CD4-positive, alpha-beta T cell (primary cell): ENCODE measurements at regions not wholly inside any gene's neighbourhood (a gene's known extent, or its start where the extent isn't known, plus 50 kb on each side); places are given as distances from the start of the nearest gene placed in this dataset.

ENCODE experiments used
- ATAC-seq: fragments of 200-7000 bp; cut with Tn5 transposase; one replicate; pipeline ENCODE4 v1.10.0; 2022; ENCODE audit warnings: mild to moderate bottlenecking; ENCODE audit not compliant: poor library complexity
- CTCF ChIA-PET: fragments of 350-600 bp; sonication (Branson Sonifier 250); formaldehyde crosslinking; loops from one replicate; lab custom pipeline; 2021; ENCODE audit warnings: antibody characterized with exemption, inconsistent platforms; lab: Charles Lee
- POLR2A ChIA-PET: fragments of 350-600 bp; sonication (Branson Sonifier 250); formaldehyde crosslinking; loops from one replicate; lab custom pipeline; 2021; ENCODE audit warnings: antibody characterized with exemption, inconsistent platforms; lab: Charles Lee
- DNase-seq, 14 experiments: peaks; one replicate each; pipeline ENCODE4 v3.0.0-alpha.2; 2013 to 2020; ENCODE audit warnings: mixed read lengths in 2 of 14
- H3K27ac ChIP-seq, 2 donors: one replicate each; pipeline versions ENCODE4 v1.5.1 to v1.7.0; 2013; ENCODE audit warnings: low read length in 2 of 2, low read depth in 1 of 2, mild to moderate bottlenecking in 1 of 2
- H3K27me3 ChIP-seq, 2 experiments: 1 replicate in 1 of 2; 2 replicates in 1 of 2; pipeline versions ENCODE4 v1.6.1 to v1.7.0; 2013; ENCODE audit warnings: low read length in 2 of 2, control low read depth in 1 of 2, mild to moderate bottlenecking in 1 of 2, moderate library complexity in 1 of 2; ENCODE audit not compliant: insufficient read depth in 2 of 2, control insufficient read depth in 1 of 2
- H3K36me3 ChIP-seq: one replicate; pipeline ENCODE4 v1.6.1; 2013; ENCODE audit warnings: low read length, control low read depth; ENCODE audit not compliant: insufficient read depth
- H3K4me1 ChIP-seq: one replicate; pipeline ENCODE4 v1.6.1; 2013; ENCODE audit warnings: low read length, control low read depth; ENCODE audit not compliant: insufficient read depth
- H3K4me3 ChIP-seq: one replicate; pipeline ENCODE4 v1.5.1; 2013; ENCODE audit warnings: mild to moderate bottlenecking, low read length, moderate library complexity
- H3K9me3 ChIP-seq, 2 experiments: 1 replicate in 1 of 2; 2 replicates in 1 of 2; pipeline versions ENCODE4 v1.6.1 to v1.7.0; 2013; ENCODE audit warnings: low read length in 2 of 2, mild to moderate bottlenecking in 2 of 2, control low read depth in 1 of 2, moderate library complexity in 1 of 2; ENCODE audit not compliant: control insufficient read depth in 1 of 2, insufficient read depth in 1 of 2
- H3K27ac Mint-ChIP-seq: one replicate; pipeline ENCODE4 v1.8.0; 2020; ENCODE audit warnings: mixed read lengths
- H3K27me3 Mint-ChIP-seq: one replicate; pipeline ENCODE4 v1.8.0; 2021; ENCODE audit warnings: mixed read lengths
- H3K36me3 Mint-ChIP-seq: one replicate; pipeline ENCODE4 v1.8.0; 2021; ENCODE audit warnings: low read depth, mixed read lengths
- H3K4me1 Mint-ChIP-seq: one replicate; pipeline ENCODE4 v1.8.0; 2021; ENCODE audit warnings: low read depth, mixed read lengths
- H3K4me3 Mint-ChIP-seq: one replicate; pipeline ENCODE4 v1.8.0; 2020; ENCODE audit warnings: mild to moderate bottlenecking, mixed read lengths
- H3K9me3 Mint-ChIP-seq: one replicate; pipeline ENCODE4 v1.8.0; 2020; ENCODE audit warnings: mixed read lengths
- CTCF ChIP-seq: fragments of 200-600 bp; IDR thresholded peaks from one replicate; pipeline ENCODE4 v1.8.0; 2022; ENCODE audit warnings: antibody characterized with exemption, mild to moderate bottlenecking
- intact Hi-C, 2 experiments: fragments of 100-400 bp; cut with DNase I in 1 of 2; cut with micrococcal nuclease in 1 of 2; formaldehyde crosslinking; loops; one replicate each; pipeline versions ENCODE4 v1.15.1 to v1.9.0; 2023 to 2025; cut with DNase I, micrococcal nuclease

- no peaks in the 10 kb centered on the region for H3K36me3 ChIP-seq
- POLR2A ChIA-PET = no interaction called here
- ATAC-seq (no peak), DNase-seq (no peak)
- Mint-ChIP-seq H3K27ac (no peak overlapping the region), H3K36me3 (no peaks in the 10 kb centered on the region), H3K9me3 (peaks cover under 1% of the 10 kb centered on the region), H3K4me1 (peaks cover 24% of the 10 kb centered on the region), H3K27me3 (no peaks in the 10 kb centered on the region), H3K4me3 (no peak overlapping the region)
- no peak overlapping the region for H3K27ac ChIP-seq
- intact Hi-C loops = no loop called here
- no peaks in the 10 kb centered on the region for H3K27me3 ChIP-seq
- CTCF ChIA-PET = no interaction called here
- peaks cover 3% of the 10 kb centered on the region for H3K4me1 ChIP-seq
- peaks cover 0 to 3% of the 10 kb centered on the region in 2 experiments for H3K9me3 ChIP-seq
- no peak overlapping the region for H3K4me3 ChIP-seq
- TF ChIP-seq CTCF = no peak
Measured at GRCh38 chr12:107537464-107538119, 148.0 kb upstream of the PWP1 start.

GRCh38 chr12:107539196-107539939, 146.2 kb upstream of the PWP1 start:
- ATAC-seq (no peak), DNase-seq (no peak)
- Histone ChIP-seq H3K36me3 (no peaks in the 10 kb centered on the region), H3K4me3 (no peak overlapping the region), H3K27ac (no peak overlapping the region), H3K9me3 (no peaks in the 10 kb centered on the region), H3K4me1 (peaks cover 3% of the 10 kb centered on the region), H3K27me3 (no peaks in the 10 kb centered on the region)
- no peak overlapping the region for H3K27ac Mint-ChIP-seq
- H3K4me3 Mint-ChIP-seq = no peak overlapping the region
- CTCF ChIA-PET = no interaction called here
- H3K9me3 Mint-ChIP-seq = no peaks in the 10 kb centered on the region
- POLR2A ChIA-PET = no interaction called here
- intact Hi-C loops = no loop called here
- peaks cover 24% of the 10 kb centered on the region for H3K4me1 Mint-ChIP-seq
- H3K36me3 Mint-ChIP-seq = peaks cover 4% of the 10 kb centered on the region
- H3K27me3 Mint-ChIP-seq = no peaks in the 10 kb centered on the region
- TF ChIP-seq CTCF = no peak

GRCh38 chr12:107541001-107541705, 144.4 kb upstream of the PWP1 start:
- Mint-ChIP-seq H3K27ac (no peak overlapping the region), H3K36me3 (peaks cover 19% of the 10 kb centered on the region), H3K27me3 (no peaks in the 10 kb centered on the region), H3K4me1 (peaks cover 25% of the 10 kb centered on the region), H3K4me3 (no peak overlapping the region), H3K9me3 (no peaks in the 10 kb centered on the region)
- ATAC-seq (no peak), DNase-seq (no peak)
- Histone ChIP-seq H3K36me3 (no peaks in the 10 kb centered on the region), H3K27me3 (no peaks in the 10 kb centered on the region), H3K4me1 (peaks cover 3% of the 10 kb centered on the region), H3K9me3 (no peaks in the 10 kb centered on the region), H3K4me3 (no peak overlapping the region), H3K27ac (no peak overlapping the region)
- intact Hi-C loops = no loop called here
- TF ChIP-seq CTCF = no peak
- ChIA-PET CTCF (no interaction called here), POLR2A (no interaction called here)
